Heart left ventricle (tissue), 16 donors: ENCODE measurements at regions not wholly inside any gene's neighbourhood (a gene's known extent, or its start where the extent isn't known, plus 50 kb on each side); places are given as distances from the start of the nearest gene placed in this dataset.

Experiments used
- ATAC-seq, 4 donors: fragments of 200-7000 bp; cut with Tn5 transposase; one replicate each; pipeline ENCODE4 v1.9.1; 2020 to 2022; ENCODE audit warnings: moderate library complexity in 4 of 4, mild to moderate bottlenecking in 3 of 4, moderate number of reproducible peaks in 1 of 4
- DNase-seq, 5 donors: peaks; one replicate each; pipeline ENCODE4 v3.0.0-alpha.2; 2020
- H3K27ac ChIP-seq, 12 donors: fragments of 200-600 bp; sonication (generic) in 4 of 12; one replicate each; pipeline versions ENCODE4 v1.5.0 to v1.8.0; 2016 to 2022; ENCODE audit warnings: mild to moderate bottlenecking in 2 of 12
- H3K27me3 ChIP-seq, 9 donors: fragments of 200-600 bp; sonication (generic) in 2 of 9; one replicate each; pipeline versions ENCODE4 v1.5.1 to v1.8.0; 2016 to 2022; ENCODE audit warnings: mild to moderate bottlenecking in 3 of 9
- H3K36me3 ChIP-seq, 9 donors: fragments of 200-600 bp; sonication (generic) in 2 of 9; one replicate each; pipeline versions ENCODE4 v1.5.0 to v1.8.0; 2018 to 2022; ENCODE audit warnings: mild to moderate bottlenecking in 2 of 9
- H3K4me1 ChIP-seq, 12 donors: fragments of 200-600 bp; sonication (generic) in 4 of 12; one replicate each; pipeline versions ENCODE4 v1.5.0 to v1.8.0; 2016 to 2022; ENCODE audit warnings: mild to moderate bottlenecking in 3 of 12
- H3K4me3 ChIP-seq, 12 donors: fragments of 200-600 bp; sonication (generic) in 4 of 12; one replicate each; pipeline versions ENCODE4 v1.5.0 to v1.8.0; 2017 to 2022; ENCODE audit warnings: mild to moderate bottlenecking in 9 of 12, moderate library complexity in 4 of 12
- H3K9me3 ChIP-seq, 12 donors: fragments of 200-600 bp; sonication (generic) in 4 of 12; one replicate each; pipeline versions ENCODE4 v1.5.0 to v1.8.0; 2016 to 2022; ENCODE audit warnings: mild to moderate bottlenecking in 1 of 12
- CTCF ChIP-seq, 12 donors: fragments of 200-600 bp; sonication (generic) in 4 of 12; IDR thresholded peaks; one replicate each; pipeline versions ENCODE4 v1.5.0 to v1.8.0; 2018 to 2022; ENCODE audit warnings: antibody characterized with exemption in 12 of 12, mild to moderate bottlenecking in 5 of 12
- POLR2A ChIP-seq, 2 donors: fragments of 450-650 bp; IDR thresholded peaks; one replicate each; pipeline ENCODE4 v1.6.1; 2017; ENCODE audit warnings: antibody characterized with exemption in 2 of 2, mild to moderate bottlenecking in 2 of 2, moderate library complexity in 2 of 2
- WGBS, 4 donors: extraction: QIAGEN DNeasy Blood & Tissue Kit in 2 of 4; methylation state at CpG; one replicate each; pipeline versions ENCODE4 v1.1.5 to v1.1.7; 2013 to 2018; 5-methylcytosine and 5-hydroxymethylcytosine counted together
- intact Hi-C, 10 donors: fragments of 100-400 bp; cut with DNase I; formaldehyde crosslinking; loops; one replicate each; pipeline versions ENCODE4 v1.11.1 to v1.14.2; 2022
- donor health status: ischemic (EF 13 %, LVEDD 7.1; RV severe dilation, severe dysfunction).
- donor health status: healthy with polysubstance abuse.
- donor health status: DM: no; HTN: yes; CAD: no.
- donor health status: DM: no; HTN: no; CAD: no.
- donor health status: ischemic (EF 25% LVEDD 6.9; RV normal size, moderate dysfunction).
- donor health status: ischemic (EF 25% LVEDD 5.7; RV mildly dilated, moderate dysfunction).
- donor health status: healthy.
- donor health status: DM: yes; HTN: yes; CAD: no.
- donor health status: ischemic (EF 35%, LVEDD 5.7; RV mildly dilated, moderate dysfunction).
- donor health status: nonischemic (EF 11% LVEDD 7.7; RV severe dilation, severe dysfunction).
- donor health status: DM: yes; HTN: yes; CAD: no.
- donor health status: PGD.
- donor health status: ischemic (EF 29% LVEDD 5.4; RV normal size, mild dysfunction).
- donor health status: nonischemic (EF 23%, LVEDD 6.1; RV moderate dilation, normal function).

GRCh38 chr5:159751459-159751858, 164.8 kb upstream of the ADRA1B start:
- no peak overlapping the region for H3K4me3 ChIP-seq
- no peak for ATAC-seq
- no peak for TF ChIP-seq CTCF (IDR thresholded peaks at IDR 0.05)
- TF ChIP-seq POLR2A (IDR thresholded peaks at IDR 0.05): no peak
- no peaks in the 10 kb centered on the region for H3K36me3 ChIP-seq
- H3K4me1 ChIP-seq: peaks cover 0 to 4% (median 0%) of the 10 kb centered on the region in 12 donors
- DNase-seq: no peak
- intact Hi-C loops: loop anchor here in 1 of 10 donors (5.0 kb wide), 1 partner anchor 1699 kb away; no protein-coding TSS in a partner anchor
- no peaks in the 10 kb centered on the region for H3K27me3 ChIP-seq
- peaks cover 0 to 9% (median 0%) of the 10 kb centered on the region in 12 donors for H3K9me3 ChIP-seq
- no peak overlapping the region for H3K27ac ChIP-seq
- whole genome bisulfite sequencing, 4 donors: 80 to 89% (median 84%) methylated on average over 3 of the region's 3 CpGs

GRCh38 chr5:159752622-159753275, 163.5 kb upstream of the ADRA1B start:
- H3K9me3 ChIP-seq: peaks cover 0 to 9% (median 0%) of the 10 kb centered on the region in 12 donors
- WGBS, 4 donors: 64 to 71% (median 67%) methylated on average over 7 of the region's 7 CpGs
- H3K36me3 ChIP-seq: no peaks in the 10 kb centered on the region
- ATAC-seq (no peak), DNase-seq (no peak)
- H3K4me3 ChIP-seq: no peak overlapping the region
- no peaks in the 10 kb centered on the region for H3K27me3 ChIP-seq
- H3K27ac ChIP-seq: peak overlapping the region in 1 of 12 donors; percentile 49
- TF ChIP-seq CTCF (IDR thresholded peaks at IDR 0.05): no peak
- TF ChIP-seq POLR2A (IDR thresholded peaks at IDR 0.05): no peak
- intact Hi-C loops: loop anchor here in 1 of 10 donors (5.0 kb wide), 1 partner anchor 1700 kb away; no protein-coding TSS in a partner anchor
- H3K4me1 ChIP-seq: peaks cover 0 to 4% (median 0%) of the 10 kb centered on the region in 12 donors

DNA sequence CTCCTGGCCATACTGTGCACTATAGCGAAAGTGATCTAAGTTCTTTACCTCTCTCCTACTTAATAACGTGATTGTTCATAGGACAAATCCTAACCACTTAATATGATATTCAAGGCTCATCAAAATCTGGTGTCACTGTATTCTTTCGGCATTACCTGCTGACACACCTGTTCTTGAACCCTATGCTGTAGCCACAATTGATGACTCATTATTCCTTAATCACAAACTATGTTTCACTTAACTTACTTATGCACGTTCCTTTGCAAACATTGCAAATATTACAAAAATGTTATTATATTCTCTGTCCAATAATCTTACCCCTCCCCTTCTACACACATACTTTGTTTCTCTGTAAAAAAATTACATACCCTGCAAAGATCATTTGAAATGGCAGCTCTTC, 158.1 kb upstream of the ADRA1B start:
- intact Hi-C loops: no loop called here
- H3K4me1 ChIP-seq: peaks cover 0 to 6% (median 0%) of the 10 kb centered on the region in 12 donors
- no peaks in the 10 kb centered on the region for H3K27me3 ChIP-seq
- no peak for DNase-seq
- H3K4me3 ChIP-seq: no peak overlapping the region
- no peak overlapping the region for H3K27ac ChIP-seq
- no peak for TF ChIP-seq CTCF (IDR thresholded peaks at IDR 0.05)
- TF ChIP-seq POLR2A (IDR thresholded peaks at IDR 0.05): no peak
- no peaks in the 10 kb centered on the region for H3K9me3 ChIP-seq
- no peak for ATAC-seq
- H3K36me3 ChIP-seq: no peaks in the 10 kb centered on the region
- WGBS, 4 donors: 87 to 92% (median 91%) methylated on average over 4 of the region's 4 CpGs

DNA sequence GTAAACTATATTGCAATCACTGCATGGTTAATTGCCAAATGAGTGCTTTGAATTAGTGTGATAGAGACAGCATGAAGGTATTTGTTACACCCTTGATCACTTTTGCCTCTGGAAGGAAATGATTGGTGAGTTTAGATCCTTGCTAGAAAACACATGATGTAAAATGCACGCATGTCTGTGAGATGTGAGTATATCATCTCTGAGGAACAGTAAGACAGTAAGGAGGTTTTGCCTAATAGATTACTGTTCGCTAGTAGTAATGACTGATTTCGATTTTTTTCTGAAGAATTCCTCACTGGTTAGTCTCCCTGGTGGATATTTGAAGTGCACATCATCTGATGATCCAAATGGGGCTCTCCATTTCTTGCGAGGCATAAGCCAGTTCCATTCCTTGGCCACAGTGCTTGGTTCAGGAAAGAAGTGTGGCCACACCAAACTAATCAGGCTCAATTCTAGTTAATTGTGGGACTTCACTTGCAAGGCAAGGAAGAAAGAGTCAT, 156.4 kb upstream of the ADRA1B start:
- TF ChIP-seq POLR2A (IDR thresholded peaks at IDR 0.05) (no peak), CTCF (IDR thresholded peaks at IDR 0.05) (no peak)
- no peaks in the 10 kb centered on the region for H3K36me3 ChIP-seq
- WGBS, 4 donors: 79 to 85% (median 82%) methylated on average over 4 of the region's 4 CpGs
- no peaks in the 10 kb centered on the region for H3K9me3 ChIP-seq
- H3K4me1 ChIP-seq: peaks cover 0 to 21% (median 6%) of the 10 kb centered on the region in 12 donors
- H3K27me3 ChIP-seq: no peaks in the 10 kb centered on the region
- DNase-seq (no peak), ATAC-seq (no peak)
- intact Hi-C loops: loop anchor here in 4 of 10 donors (10.0 kb wide), 3 partner anchors 155 to 315 kb away; no protein-coding TSS in a partner anchor
- no peak overlapping the region for H3K27ac ChIP-seq
- no peak overlapping the region for H3K4me3 ChIP-seq
